GM12874 (cell line): ENCODE measurements at regions not wholly inside any gene's neighbourhood (a gene's known extent, or its start where the extent isn't known, plus 50 kb on each side); places are given as distances from the start of the nearest gene placed in this dataset.

Experiments used
- CTCF ChIP-seq: IDR thresholded peaks from 2 replicates; pipeline ENCODE4 v1.5.1; 2011; ENCODE audit warnings: low read depth, mild to moderate bottlenecking, control low read depth, low read length, moderate library complexity; ENCODE audit not compliant: insufficient read depth

- no peak for TF ChIP-seq CTCF
These were observed 433.6 kb downstream of the PTPRU start for GRCh38 chr1:29669912-29670311.

DNA sequence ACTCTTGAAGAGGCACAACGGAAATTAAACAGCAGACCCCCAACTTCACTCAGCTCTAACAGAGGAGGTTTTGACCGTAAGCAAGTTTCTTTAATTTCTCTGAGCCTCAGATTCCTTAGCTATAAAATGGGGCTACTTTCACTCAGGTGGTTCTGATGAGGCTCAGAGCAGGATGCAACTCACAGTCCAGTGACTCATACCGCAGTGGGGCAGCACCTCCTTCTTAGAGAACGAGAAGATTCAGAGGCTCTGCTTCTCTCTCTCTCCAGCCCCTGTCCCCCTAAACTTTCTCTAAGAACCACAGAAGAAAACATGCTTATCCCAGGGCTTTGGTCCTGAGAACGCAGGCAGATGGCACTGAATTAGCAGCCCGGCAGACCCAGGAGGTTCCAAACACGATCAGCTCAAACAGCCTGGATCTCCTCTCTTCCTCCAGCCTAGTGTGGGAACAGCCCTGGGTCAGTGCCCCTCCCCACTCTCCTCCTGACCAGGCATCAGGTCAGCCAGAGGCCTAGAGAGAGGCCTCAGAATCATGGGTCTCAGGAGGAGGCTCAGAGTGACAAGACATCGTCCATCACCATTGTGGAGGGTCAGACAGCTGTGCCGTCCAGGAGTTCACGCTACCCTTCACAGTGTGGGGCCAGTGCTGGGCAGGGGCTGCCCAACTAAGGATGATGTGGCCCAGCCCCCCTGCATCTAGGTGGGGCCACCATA, 433.0 kb downstream of the PTPRU start:
- no peak for TF ChIP-seq CTCF

GRCh38 chr1:29668551-29669157, 432.3 kb downstream of the PTPRU start:
- no peak for TF ChIP-seq CTCF

- TF ChIP-seq CTCF = no peak
These were observed 431.6 kb downstream of the PTPRU start for GRCh38 chr1:29667951-29668350.

DNA sequence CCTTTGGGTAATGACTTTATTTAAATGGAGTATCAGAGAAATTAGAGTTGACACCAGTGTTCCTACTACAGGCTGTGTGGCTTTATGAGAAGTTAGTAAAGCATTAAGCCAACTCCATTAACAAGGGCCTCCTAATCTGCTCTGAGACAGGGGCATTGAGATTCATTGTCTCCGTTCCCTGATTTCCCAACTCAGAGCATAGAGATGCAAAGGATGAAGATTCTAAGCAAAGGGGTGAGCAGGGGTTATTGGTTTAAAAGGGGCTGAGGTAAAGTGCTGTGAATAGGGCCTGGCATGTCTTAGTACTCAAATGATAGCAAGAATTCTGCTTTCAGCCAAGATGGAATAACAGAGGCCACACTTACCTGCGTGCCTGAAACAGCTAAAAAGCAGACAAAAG, 428.4 kb downstream of the PTPRU start:
- no peak for TF ChIP-seq CTCF

DNA sequence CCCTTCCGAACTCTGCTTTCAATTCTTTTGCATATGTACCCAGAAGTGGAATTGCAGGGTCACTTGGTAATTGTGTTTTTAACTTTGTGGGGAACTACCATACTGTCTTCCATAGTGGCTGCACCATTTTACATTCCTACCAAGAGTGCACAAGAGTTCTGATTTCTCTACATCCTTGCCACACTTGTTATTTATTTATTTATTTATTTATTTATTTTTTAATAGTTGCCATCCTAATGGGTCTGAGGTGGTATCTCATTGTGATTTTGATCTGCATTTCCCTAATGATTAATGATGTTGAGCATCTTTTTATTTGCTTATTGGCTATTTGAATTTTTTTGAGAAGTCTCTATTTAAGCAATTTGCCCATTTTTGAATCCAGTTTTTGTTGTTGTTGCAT, 422.4 kb downstream of the PTPRU start:
- TF ChIP-seq CTCF = no peak

GRCh38 chr1:29657816-29658215, 421.5 kb downstream of the PTPRU start:
- TF ChIP-seq CTCF = no peak
